Esophagus muscularis mucosa (tissue), 4 donors: ENCODE measurements at regions not wholly inside any gene's neighbourhood (a gene's known extent, or its start where the extent isn't known, plus 50 kb on each side); places are given as distances from the start of the nearest gene placed in this dataset.

Experiments
- CTCF ChIP-seq, 3 experiments: fragments of 200-600 bp in 2 of 3; fragments of 450-650 bp in 1 of 3; sonication (generic) in 2 of 3; IDR thresholded peaks; one replicate each; pipeline ENCODE4 v1.5.1; 2017 to 2019; ENCODE audit warnings: antibody characterized with exemption in 3 of 3, mild to moderate bottlenecking in 2 of 3, moderate library complexity in 1 of 3
- EP300 ChIP-seq: sonication (generic); formaldehyde crosslinking; IDR thresholded peaks from one replicate; pipeline ENCODE4 v1.6.1; 2017; ENCODE audit warnings: antibody characterized with exemption
- POLR2A ChIP-seq: fragments of 450-650 bp; IDR thresholded peaks from one replicate; pipeline ENCODE4 v1.6.1; 2017; ENCODE audit warnings: antibody characterized with exemption, moderate library complexity, mild to moderate bottlenecking, low read depth
- POLR2AphosphoS5 ChIP-seq, 2 donors: sonication (generic); formaldehyde crosslinking; IDR thresholded peaks; one replicate each; pipeline ENCODE4 v1.6.1; 2017; ENCODE audit warnings: antibody characterized with exemption in 2 of 2

- TF ChIP-seq POLR2AphosphoS5 (IDR thresholded peaks at IDR 0.05) (no peak), CTCF (IDR thresholded peaks at IDR 0.05) (no peak), EP300 (no peak), POLR2A (no peak)
These were observed 149.0 kb upstream of the GSC start for GRCh38 chr14:94918896-94919295.
